ENCODE measurements at regions not wholly inside any gene's neighbourhood (a gene's known extent, or its start where the extent isn't known, plus 50 kb on each side); places are given as distances from the start of the nearest gene placed in this dataset.
"Not testable (repeated sequence)": the region's sequence is repeated elsewhere in the genome, so short reads cannot be mapped to it uniquely, and the experiment has no call there.

DNA sequence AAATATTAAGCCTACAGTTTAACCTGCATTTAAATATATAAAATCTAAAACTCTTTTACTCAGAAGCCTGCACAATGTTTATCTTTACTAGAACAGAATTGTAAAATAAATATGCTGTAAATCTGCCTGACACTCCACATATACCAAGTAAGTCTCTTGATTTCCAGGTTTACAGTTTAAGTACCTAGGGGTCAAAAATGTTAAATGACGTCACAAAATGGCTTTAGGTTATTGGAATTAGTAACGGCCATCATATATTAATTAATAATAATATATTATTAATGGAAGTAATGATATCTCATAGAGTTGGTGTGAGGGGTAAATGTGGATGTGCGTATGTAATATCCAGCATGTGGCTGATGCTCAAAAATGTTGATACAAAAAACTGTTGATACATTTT is 114.8 kb upstream of the ANO5 start:
- DNase-seq, result no peak

DNA sequence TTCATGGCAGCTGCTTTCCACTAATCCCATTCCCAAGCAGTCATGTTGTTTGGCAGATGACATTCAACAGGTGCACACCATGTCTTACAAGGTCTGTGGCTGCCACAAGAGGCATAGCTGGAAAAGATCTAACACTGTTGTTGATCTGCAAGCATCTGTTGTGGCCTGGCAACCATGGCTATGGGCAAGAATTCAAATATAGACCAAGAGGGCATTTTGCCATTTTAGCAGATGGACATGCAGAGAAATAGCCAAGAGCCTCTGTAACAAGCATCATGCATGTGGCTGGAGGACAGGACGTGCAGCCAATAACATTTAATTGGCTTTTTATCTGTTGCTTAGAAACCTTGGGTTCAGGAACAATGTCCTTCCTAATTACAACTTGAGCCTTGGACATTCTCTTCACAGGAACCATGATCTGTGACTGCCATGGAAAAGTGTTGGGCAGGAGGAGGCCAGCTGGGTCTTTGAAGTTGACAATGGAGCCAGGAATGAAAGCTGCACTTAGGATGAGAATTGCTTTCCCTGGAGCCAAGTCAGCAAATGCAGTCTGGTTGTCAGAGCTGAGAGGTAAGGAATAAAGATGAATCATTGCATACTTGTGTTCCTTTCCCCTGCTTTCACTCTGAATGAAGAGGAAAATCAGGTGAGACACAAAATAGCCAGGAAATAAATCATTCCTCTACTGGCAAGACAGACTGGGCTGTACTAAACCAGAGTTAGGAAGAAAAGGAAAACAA is 113.6 kb upstream of the ANO5 start:
- peak; percentile 60 for DNase-seq

GRCh38 chr11:22082178-22082577 is 110.7 kb upstream of the ANO5 start:
- no peak for DNase-seq

- DNase-seq, result no peak
These were observed 110.1 kb upstream of the ANO5 start for GRCh38 chr11:22082788-22083187.

DNA sequence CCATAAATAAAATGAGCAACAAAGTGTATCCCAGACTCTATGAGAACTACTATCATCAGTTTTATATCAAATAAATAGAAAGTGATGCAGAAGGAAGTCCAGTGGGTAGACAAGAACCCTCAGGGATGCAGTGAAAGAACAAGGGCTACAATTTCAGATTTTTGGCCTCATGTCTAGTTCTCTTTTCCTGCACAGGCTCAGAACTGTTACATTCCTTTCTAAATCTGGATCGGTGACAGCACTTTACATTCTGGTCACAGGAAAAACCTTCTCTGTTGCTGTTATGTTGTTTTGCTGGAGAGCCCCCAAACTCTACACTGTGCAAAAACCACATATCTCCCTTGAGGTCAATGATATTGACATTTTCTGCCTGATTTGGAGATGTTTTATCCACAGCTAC is 108.8 kb upstream of the ANO5 start:
- DNase-seq, result no peak

- DNase-seq, result no peak
These were observed 108.3 kb upstream of the ANO5 start for GRCh38 chr11:22084564-22084963.

DNA sequence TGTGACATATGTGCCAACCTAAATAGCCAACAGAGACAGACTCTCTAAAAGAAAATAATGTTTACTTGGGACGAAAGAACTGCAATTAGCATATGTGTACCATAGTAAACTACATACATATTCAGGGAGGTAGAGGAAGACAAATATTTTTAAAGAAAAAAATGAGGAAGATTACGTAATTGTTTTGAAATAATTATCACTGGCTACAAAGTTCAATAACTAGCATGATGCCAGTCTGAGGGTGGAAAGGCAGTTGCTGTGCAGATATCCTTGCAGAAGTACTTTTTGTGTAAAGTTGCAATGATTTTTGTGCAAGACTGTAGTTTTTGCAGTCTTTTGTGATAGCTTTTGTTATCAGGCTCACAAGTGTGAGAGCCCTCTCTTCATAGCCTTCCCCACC is 103.3 kb upstream of the ANO5 start:
- DNase-seq, result no peak

GRCh38 chr11:22106566-22106965 is 86.3 kb upstream of the ANO5 start:
- DNase-seq, result no peak

DNA sequence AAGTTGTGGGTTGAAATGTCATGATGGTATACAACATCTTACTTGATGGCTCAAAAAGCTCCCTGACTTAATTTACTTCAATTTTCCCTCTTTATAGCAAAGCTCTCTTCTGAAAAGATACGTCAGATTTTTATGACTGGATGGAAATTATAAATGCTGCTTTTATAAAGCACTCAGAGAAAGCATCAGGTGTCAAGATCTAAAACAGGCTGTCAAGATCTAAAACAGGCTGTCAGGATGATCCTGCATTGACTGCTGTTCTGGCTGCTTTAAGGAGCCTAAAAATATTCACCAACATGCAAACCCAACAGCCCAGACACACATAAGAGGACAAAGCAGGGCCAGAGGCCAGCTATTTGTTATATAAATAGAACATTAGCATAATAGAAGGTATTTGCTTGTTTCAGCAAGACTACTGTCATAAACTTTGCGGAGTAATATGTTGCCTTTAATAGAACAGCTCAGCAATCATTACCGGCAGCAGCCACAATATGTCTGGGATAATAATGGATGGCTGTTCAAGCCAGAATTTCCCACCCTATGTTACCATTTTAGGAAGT is 77.3 kb upstream of the ANO5 start:
- DNase-seq, result no peak

DNA sequence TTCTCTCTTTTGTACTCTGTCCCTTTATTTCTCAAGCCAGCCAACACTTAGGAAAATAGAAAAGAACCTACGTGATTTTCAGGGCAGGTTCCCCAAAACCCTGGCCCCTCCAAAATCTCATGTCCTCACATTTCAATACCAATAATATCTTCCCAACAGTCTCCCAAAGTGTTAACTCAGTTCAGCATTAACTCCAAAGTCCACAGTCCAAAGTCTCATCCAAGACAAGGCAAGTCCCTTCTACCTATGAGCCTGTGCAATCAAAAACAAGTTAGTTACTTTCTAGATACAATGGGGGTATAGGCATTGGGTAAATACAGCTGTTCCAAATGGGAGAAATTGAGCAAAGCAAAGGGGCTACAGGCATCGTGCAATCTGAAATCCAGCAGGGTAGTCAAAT is 64.9 kb upstream of the ANO5 start:
- not testable (repeated sequence) for DNase-seq

DNA sequence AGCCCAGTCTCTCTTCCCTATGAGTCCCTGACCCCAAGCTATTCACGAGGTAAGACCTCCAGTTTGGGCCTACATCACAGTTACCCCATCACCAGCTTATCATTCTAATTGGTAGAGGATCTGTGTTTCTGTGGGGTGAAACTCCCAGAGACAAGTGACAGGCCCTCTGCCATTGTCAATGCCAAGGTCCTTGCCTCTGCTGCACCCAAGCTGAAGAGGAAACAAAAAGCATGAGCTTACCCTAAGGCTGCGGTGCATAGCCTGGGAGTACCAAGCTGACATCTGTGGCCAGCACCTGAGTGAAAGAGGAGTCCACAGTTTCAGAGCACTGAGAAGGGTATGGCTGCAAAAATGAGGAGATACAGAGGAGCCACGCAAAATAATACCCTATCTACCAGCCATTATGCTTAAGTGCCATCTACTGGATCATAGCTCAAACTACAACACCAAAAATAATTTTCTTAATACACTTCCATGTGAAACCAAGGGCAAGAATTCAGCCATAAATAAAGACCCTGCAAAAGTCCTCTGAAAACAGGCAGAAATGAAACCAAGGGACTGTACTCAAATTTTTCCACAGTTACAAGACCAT is 62.3 kb upstream of the ANO5 start:
- DNase-seq, result no peak

DNA sequence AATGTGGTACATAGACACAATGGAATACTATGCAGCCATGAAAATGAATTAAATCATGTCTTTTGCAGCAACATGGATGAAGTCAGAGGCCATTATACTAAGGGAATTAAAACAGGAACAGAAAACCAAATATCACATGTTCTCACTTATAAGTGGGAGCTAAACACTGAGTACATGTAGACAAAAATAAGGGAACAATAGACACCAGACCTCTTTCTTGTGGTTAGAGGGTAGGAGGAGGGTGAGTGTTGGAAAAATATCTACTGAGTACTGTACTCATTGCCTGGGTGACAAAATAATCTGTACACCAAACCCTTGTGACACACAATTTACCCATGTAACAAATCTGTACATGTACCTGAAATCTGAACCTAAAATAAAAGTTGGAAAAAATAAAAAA is 59.1 kb upstream of the ANO5 start:
- no peak for DNase-seq

DNA sequence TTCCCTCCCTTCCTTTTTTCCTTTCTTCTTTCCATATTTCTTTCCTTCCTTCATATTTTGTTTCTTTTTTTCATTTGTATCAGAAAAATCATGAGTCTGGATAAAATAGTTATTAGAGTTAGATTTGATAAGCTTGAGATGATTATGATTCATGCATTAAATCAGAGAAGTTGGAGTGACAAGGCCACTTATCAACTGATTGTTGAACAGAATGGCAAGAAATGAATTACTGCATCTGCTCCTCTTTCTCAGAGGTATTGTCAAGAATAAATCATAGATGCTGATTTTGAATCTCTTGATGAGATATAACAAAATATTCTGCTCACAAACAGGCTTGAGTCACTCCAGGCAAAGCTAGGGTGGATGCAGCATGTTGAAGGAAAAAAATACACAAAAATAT is 54.6 kb upstream of the ANO5 start:
- no peak for DNase-seq
